K562 (cell line): ENCODE measurements at regions not wholly inside any gene's neighbourhood (a gene's known extent, or its start where the extent isn't known, plus 50 kb on each side); places are given as distances from the start of the nearest gene placed in this dataset.

Source experiments
- ATAC-seq: fragments of 200-7000 bp; cut with Tn5 transposase; 3 replicates; pipeline ENCODE4 v1.9.1; 2020; ENCODE audit warnings: moderate library complexity
- BruUV-seq: library from RNA; stranded (reverse); fragments of 400-500 nt; replicated peaks from 2 replicates; lab custom pipeline; 2021; lab: Mats Ljungman, UMichigan
- CTCF ChIA-PET: fragments of 300-600 bp; formaldehyde crosslinking; extraction: SDS; loops from one replicate; lab custom pipeline; 2021; ENCODE audit warnings: low intra/inter-chr PET ratio; lab: Yijun Ruan, JAX
- POLR2A ChIA-PET: fragments of 300-600, 350-650 bp; sonication (Branson Sonifier 250); formaldehyde crosslinking; extraction: SDS; loops from one replicate; lab custom pipeline; 2021; ENCODE audit warnings: antibody characterized with exemption, inconsistent platforms; lab: Yijun Ruan, JAX
- DNase-seq, 4 experiments: peaks; one replicate each; pipeline versions ENCODE4 v3.0.0 to v3.0.0-alpha.2; 2011 to 2018; ENCODE audit warnings: low spot score in 3 of 4, mixed read lengths in 3 of 4; ENCODE audit errors: extremely low read depth in 1 of 4
- FAIRE-seq: peaks from 2 replicates; lab custom pipeline; 2011; peaks lifted over from hg19 to GRCh38; lab: Jason Lieb, UNC
- H2AFZ ChIP-seq: 2 replicates; pipeline ENCODE4 v1.6.0; 2011; ENCODE audit warnings: low read depth, low read length, control low read depth, inconsistent platforms
- H3K27ac ChIP-seq: fragments of 200-600 bp; 3 replicates; pipeline ENCODE4 v1.8.0; 2011; ENCODE audit warnings: low read depth, mild to moderate bottlenecking, control low read depth, inconsistent platforms, low read length, moderate library complexity, mixed read lengths; ENCODE audit errors: extremely low read depth
- H3K27me3 ChIP-seq, 2 experiments: fragments of 300-600 bp in 1 of 2; 2 replicates in 1 of 2; 3 replicates in 1 of 2; pipeline versions ENCODE4 v1.6.0 to v1.8.0; 2011; ENCODE audit warnings: inconsistent platforms in 2 of 2, low read length in 2 of 2, mild to moderate bottlenecking in 1 of 2, mixed read lengths in 1 of 2, moderate library complexity in 1 of 2; ENCODE audit not compliant: control insufficient read depth in 2 of 2, insufficient read depth in 2 of 2
- H3K36me3 ChIP-seq: fragments of 300-600 bp; 3 replicates; pipeline ENCODE4 v1.8.0; 2011; ENCODE audit warnings: mild to moderate bottlenecking, low read length, inconsistent platforms; ENCODE audit not compliant: control insufficient read depth, insufficient read depth
- H3K4me1 ChIP-seq, 2 experiments: fragments of 200-600 bp in 1 of 2; replicated peaks in 1 of 2; 2 replicates in 1 of 2; 3 replicates in 1 of 2; pipeline versions ENCODE4 v1.5.1 to v1.8.0; 2011; ENCODE audit warnings: inconsistent platforms in 2 of 2, low read length in 2 of 2, mild to moderate bottlenecking in 1 of 2, mixed read lengths in 1 of 2, moderate library complexity in 1 of 2; ENCODE audit not compliant: control insufficient read depth in 2 of 2, insufficient read depth in 2 of 2
- H3K4me2 ChIP-seq: 2 replicates; pipeline ENCODE4 v1.6.1; 2011; ENCODE audit warnings: low read length, control low read depth, inconsistent platforms, mixed read lengths; ENCODE audit not compliant: insufficient read depth
- H3K4me3 ChIP-seq: fragments of 200-600 bp; sonication (generic), shearing (Covaris generic); 2 replicates; pipeline ENCODE4 v1.5.1; 2016; ENCODE audit warnings: control low read depth, inconsistent platforms
- H3K79me2 ChIP-seq: fragments of 200-600 bp; 3 replicates; pipeline ENCODE4 v1.8.0; 2011; ENCODE audit warnings: low read length, inconsistent platforms; ENCODE audit not compliant: control insufficient read depth, insufficient read depth
- H3K9ac ChIP-seq, 2 experiments: 2 replicates each; pipeline versions ENCODE4 v1.6.0 to v1.6.1; 2011; ENCODE audit warnings: low read depth in 2 of 2, low read length in 2 of 2, control low read depth in 1 of 2, inconsistent platforms in 1 of 2, mild to moderate bottlenecking in 1 of 2, mixed read lengths in 1 of 2; ENCODE audit not compliant: insufficient read depth in 1 of 2
- H3K9me1 ChIP-seq: one replicate; pipeline ENCODE4 v1.6.0; 2011; ENCODE audit warnings: inconsistent platforms, mild to moderate bottlenecking, low read length, moderate library complexity; ENCODE audit not compliant: control insufficient read depth, insufficient read depth
- H3K9me3 ChIP-seq: replicated peaks from 2 replicates; pipeline ENCODE4 v1.5.1; 2011; ENCODE audit warnings: low read depth, low read length, inconsistent platforms; ENCODE audit not compliant: control insufficient read depth, insufficient read depth
- H4K20me1 ChIP-seq: replicated peaks from 2 replicates; pipeline ENCODE4 v1.6.1; 2011; ENCODE audit warnings: low read length, inconsistent platforms, mixed read lengths; ENCODE audit not compliant: control insufficient read depth, insufficient read depth
- CREM ChIP-seq: IDR thresholded peaks from 2 replicates; pipeline ENCODE4 v1.6.1; 2014; ENCODE audit warnings: antibody characterized with exemption, low read depth
- JUN ChIP-seq, 2 experiments: sonication (generic) in 1 of 2; formaldehyde crosslinking in 1 of 2; IDR thresholded peaks; 2 replicates each; pipeline versions ENCODE4 v1.6.1 to v1.8.0; 2012 to 2022; ENCODE audit warnings: borderline replicate concordance in 2 of 2, mild to moderate bottlenecking in 2 of 2, improper control_type of control experiment in 1 of 2, low read depth in 1 of 2, low read length in 1 of 2, missing genetic modification reagents in 1 of 2
- MCM7 ChIP-seq, 2 experiments: fragments of 450-650 bp; IDR thresholded peaks; 2 replicates each; pipeline ENCODE4 v1.6.1; 2016 to 2018
- PHF21A ChIP-seq: fragments of 450-650 bp; IDR thresholded peaks from 2 replicates; pipeline ENCODE4 v1.6.1; 2017; ENCODE audit warnings: low read depth, borderline replicate concordance
- RNF2 ChIP-seq: sonication (generic); IDR thresholded peaks from 2 replicates; pipeline ENCODE4 v1.6.1; 2016
- TCF3 ChIP-seq: sonication (generic); formaldehyde crosslinking; IDR thresholded peaks from 2 replicates; pipeline ENCODE4 v1.4.0; 2020; ENCODE audit warnings: mild to moderate bottlenecking, missing genetic modification reagents
- TCFL5 ChIP-seq: fragments of 250-450 bp; sonication (Bioruptor Pico); conservative IDR thresholded peaks from 2 replicates; pipeline ENCODE4 v1.6.1; 2021; ENCODE audit warnings: mild to moderate bottlenecking, moderate library complexity, matching md5 sums
- ZBTB34 ChIP-seq: fragments of 250-450 bp; sonication (Bioruptor Pico); IDR thresholded peaks from 2 replicates; pipeline ENCODE4 v1.8.0; 2021; ENCODE audit warnings: mild to moderate bottlenecking, moderate library complexity
- ZHX1 ChIP-seq: fragments of 150-350 bp; conservative IDR thresholded peaks from 2 replicates; pipeline ENCODE4 v1.6.1; 2014; ENCODE audit warnings: low read length
- ZNF282 ChIP-seq: sonication (generic); formaldehyde crosslinking; IDR thresholded peaks from 2 replicates; pipeline ENCODE4 v1.8.1; 2023; ENCODE audit warnings: missing genetic modification reagents
- ZNF408 ChIP-seq: fragments of 250-450 bp; sonication (Bioruptor Pico); IDR thresholded peaks from 2 replicates; pipeline ENCODE4 v1.4.0; 2020; ENCODE audit warnings: low read depth, mild to moderate bottlenecking, moderate library complexity
- in situ Hi-C: fragments of 300-500 bp; cut with MboI; formaldehyde crosslinking; loops from 4 replicates; pipeline ENCODE4 v1.15.0; 2018; ENCODE audit warnings: inconsistent platforms, mixed read lengths
- intact Hi-C: fragments of 100-400 bp; cut with micrococcal nuclease; formaldehyde crosslinking; loops from 2 replicates; pipeline ENCODE4 v1.14.2; 2022

GRCh38 chr3:19717736-19718135 lies 216.3 kb downstream of the EFHB start:
- BruUV-seq: no TSS peak
- Histone ChIP-seq H4K20me1 (no peaks in the 10 kb centered on the region), H3K4me1 (no peaks in the 10 kb centered on the region), H3K9me1 (no peaks in the 10 kb centered on the region), H3K4me2 (no peak overlapping the region), H3K36me3 (no peaks in the 10 kb centered on the region), H2AFZ (no peak overlapping the region)
- POLR2A ChIA-PET: no interaction called here
- no peak for TF ChIP-seq CREM
- no peak for TF ChIP-seq ZNF282 (CRISPR knock-in tag)
- no peak for TF ChIP-seq ZNF408 (CRISPR knock-in tag)
- TF ChIP-seq ZBTB34 (CRISPR knock-in tag): no peak
- TF ChIP-seq ZHX1: no peak
- TF ChIP-seq RNF2: no peak
- no peak for TF ChIP-seq JUN (IDR thresholded peaks at IDR 0.05; ENCODE audit: borderline replicate concordance, low read depth, low read length)
- TF ChIP-seq JUN (CRISPR knock-in tag; IDR thresholded peaks at IDR 0.05; ENCODE audit: borderline replicate concordance): no peak
- no peak for TF ChIP-seq TCF3 (CRISPR knock-in tag)
- no peak for TF ChIP-seq PHF21A
- TF ChIP-seq TCFL5 (CRISPR knock-in tag): no peak
- TF ChIP-seq MCM7 (IDR thresholded peaks at IDR 0.05): no peak
- TF ChIP-seq, all 486 proteins: peak for 0
- H3K79me2 ChIP-seq: no peaks in the 10 kb centered on the region
- intact Hi-C loops (no loop called here), in situ Hi-C loops (no loop called here)
- no peak for FAIRE-seq
- no peak for ATAC-seq
- no peak overlapping the region for H3K27ac ChIP-seq
- CTCF ChIA-PET: no interaction called here
- no peak for DNase-seq
- H3K27me3 ChIP-seq: no peaks in the 10 kb centered on the region
- no peak overlapping the region for H3K9ac ChIP-seq
- H3K9me3 ChIP-seq: no peaks in the 10 kb centered on the region
- no peak overlapping the region for H3K4me3 ChIP-seq
